ENCODE measurements at regions not wholly inside any gene's neighbourhood (a gene's known extent, or its start where the extent isn't known, plus 50 kb on each side); places are given as distances from the start of the nearest gene placed in this dataset.
A peak's percentile ranks its signal among the peaks of the same experiment; 100 is the strongest.

GRCh38 chr13:74927823-74928222 lies 554.1 kb downstream of the TBC1D4 start:
- H3K9me3 ChIP-seq (ENCODE audit: low read length): no peaks in the 10 kb centered on the region
- H3K36me3 ChIP-seq (ENCODE audit: insufficient read depth, low read length): no peaks in the 10 kb centered on the region
- H3K4me3 ChIP-seq (ENCODE audit: low read depth in 1 of 2, low read length in 2 of 2): no peak overlapping the region
- no peak overlapping the region for H3K27ac ChIP-seq (ENCODE audit: low read depth, low read length)
- H3K27me3 ChIP-seq (ENCODE audit: control insufficient read depth in 1 of 2, insufficient read depth in 2 of 2, low read length in 2 of 2): no peaks in the 10 kb centered on the region
- no peaks in the 10 kb centered on the region for H3K4me1 ChIP-seq (ENCODE audit: insufficient read depth, low read length)
- H3K9ac ChIP-seq (ENCODE audit: low read length): no peak overlapping the region

GRCh38 chr13:74922963-74923362 lies 559.0 kb downstream of the TBC1D4 start:
- H3K9me3 ChIP-seq (ENCODE audit: low read length): no peaks in the 10 kb centered on the region
- H3K4me3 ChIP-seq (ENCODE audit: low read depth in 1 of 2, low read length in 2 of 2): no peak overlapping the region

GRCh38 chr13:74921326-74921725 lies 560.6 kb downstream of the TBC1D4 start:
- no peak overlapping the region for H3K9ac ChIP-seq (ENCODE audit: low read length)
- no peak overlapping the region for H3K4me3 ChIP-seq (ENCODE audit: low read depth in 1 of 2, low read length in 2 of 2)
- no peaks in the 10 kb centered on the region for H3K36me3 ChIP-seq (ENCODE audit: insufficient read depth, low read length)
- no peaks in the 10 kb centered on the region for H3K9me3 ChIP-seq (ENCODE audit: low read length)
- no peaks in the 10 kb centered on the region for H3K4me1 ChIP-seq (ENCODE audit: insufficient read depth, low read length)
- no peaks in the 10 kb centered on the region for H3K27me3 ChIP-seq (ENCODE audit: control insufficient read depth in 1 of 2, insufficient read depth in 2 of 2, low read length in 2 of 2)
- H3K27ac ChIP-seq (ENCODE audit: low read depth, low read length): no peak overlapping the region

More at GRCh38 chr13:74922963-74923362, 559.0 kb downstream of the TBC1D4 start:
- Histone ChIP-seq H3K27me3 (ENCODE audit: control insufficient read depth in 1 of 2, insufficient read depth in 2 of 2, low read length in 2 of 2) (no peaks in the 10 kb centered on the region), H3K4me1 (ENCODE audit: insufficient read depth, low read length) (no peaks in the 10 kb centered on the region), H3K27ac (ENCODE audit: low read depth, low read length) (no peak overlapping the region), H3K9ac (ENCODE audit: low read length) (no peak overlapping the region), H3K36me3 (ENCODE audit: insufficient read depth, low read length) (no peaks in the 10 kb centered on the region)

GRCh38 chr13:74920920-74921319 lies 561.0 kb downstream of the TBC1D4 start:
- H3K9ac ChIP-seq (ENCODE audit: low read length): no peak overlapping the region
- H3K9me3 ChIP-seq (ENCODE audit: low read length): no peaks in the 10 kb centered on the region
- H3K27ac ChIP-seq (ENCODE audit: low read depth, low read length): no peak overlapping the region
- no peak overlapping the region for H3K4me3 ChIP-seq (ENCODE audit: low read depth in 1 of 2, low read length in 2 of 2)
- no peaks in the 10 kb centered on the region for H3K36me3 ChIP-seq (ENCODE audit: insufficient read depth, low read length)
- no peaks in the 10 kb centered on the region for H3K27me3 ChIP-seq (ENCODE audit: control insufficient read depth in 1 of 2, insufficient read depth in 2 of 2, low read length in 2 of 2)
- H3K4me1 ChIP-seq (ENCODE audit: insufficient read depth, low read length): no peaks in the 10 kb centered on the region

- H3K9me3 ChIP-seq (ENCODE audit: low read length): no peaks in the 10 kb centered on the region
- H3K4me3 ChIP-seq (ENCODE audit: low read depth in 1 of 2, low read length in 2 of 2): no peak overlapping the region
- H3K9ac ChIP-seq (ENCODE audit: low read length): peak overlapping the region; percentile 5
- no peaks in the 10 kb centered on the region for H3K4me1 ChIP-seq (ENCODE audit: insufficient read depth, low read length)
- H3K36me3 ChIP-seq (ENCODE audit: insufficient read depth, low read length): no peaks in the 10 kb centered on the region
- no peaks in the 10 kb centered on the region for H3K27me3 ChIP-seq (ENCODE audit: control insufficient read depth in 1 of 2, insufficient read depth in 2 of 2, low read length in 2 of 2)
- no peak overlapping the region for H3K27ac ChIP-seq (ENCODE audit: low read depth, low read length)
Measured at GRCh38 chr13:74920361-74920760, 561.6 kb downstream of the TBC1D4 start.

GRCh38 chr13:74919914-74920313 lies 562.1 kb downstream of the TBC1D4 start:
- Histone ChIP-seq H3K27me3 (ENCODE audit: control insufficient read depth in 1 of 2, insufficient read depth in 2 of 2, low read length in 2 of 2) (no peaks in the 10 kb centered on the region), H3K9ac (ENCODE audit: low read length) (no peak overlapping the region), H3K4me1 (ENCODE audit: insufficient read depth, low read length) (no peaks in the 10 kb centered on the region), H3K9me3 (ENCODE audit: low read length) (no peaks in the 10 kb centered on the region), H3K27ac (ENCODE audit: low read depth, low read length) (no peak overlapping the region), H3K4me3 (ENCODE audit: low read depth in 1 of 2, low read length in 2 of 2) (no peak overlapping the region), H3K36me3 (ENCODE audit: insufficient read depth, low read length) (no peaks in the 10 kb centered on the region)

- Histone ChIP-seq H3K9ac (ENCODE audit: low read length) (no peak overlapping the region), H3K9me3 (ENCODE audit: low read length) (no peaks in the 10 kb centered on the region), H3K27me3 (ENCODE audit: control insufficient read depth in 1 of 2, insufficient read depth in 2 of 2, low read length in 2 of 2) (no peaks in the 10 kb centered on the region), H3K4me1 (ENCODE audit: insufficient read depth, low read length) (no peaks in the 10 kb centered on the region), H3K36me3 (ENCODE audit: insufficient read depth, low read length) (no peaks in the 10 kb centered on the region), H3K27ac (ENCODE audit: low read depth, low read length) (no peak overlapping the region), H3K4me3 (ENCODE audit: low read depth in 1 of 2, low read length in 2 of 2) (no peak overlapping the region)
Measured at GRCh38 chr13:74912898-74913297, 569.1 kb downstream of the TBC1D4 start.

- no peaks in the 10 kb centered on the region for H3K36me3 ChIP-seq (ENCODE audit: insufficient read depth, low read length)
- H3K27ac ChIP-seq (ENCODE audit: low read depth, low read length): no peak overlapping the region
- H3K9ac ChIP-seq (ENCODE audit: low read length): no peak overlapping the region
- no peaks in the 10 kb centered on the region for H3K27me3 ChIP-seq (ENCODE audit: control insufficient read depth in 1 of 2, insufficient read depth in 2 of 2, low read length in 2 of 2)
- H3K4me3 ChIP-seq (ENCODE audit: low read depth in 1 of 2, low read length in 2 of 2): no peak overlapping the region
- no peaks in the 10 kb centered on the region for H3K9me3 ChIP-seq (ENCODE audit: low read length)
- no peaks in the 10 kb centered on the region for H3K4me1 ChIP-seq (ENCODE audit: insufficient read depth, low read length)
Measured at GRCh38 chr13:74910415-74910814, 571.6 kb downstream of the TBC1D4 start.

GRCh38 chr13:74907788-74908187 lies 574.2 kb downstream of the TBC1D4 start:
- no peak overlapping the region for H3K9ac ChIP-seq (ENCODE audit: low read length)
- H3K36me3 ChIP-seq (ENCODE audit: insufficient read depth, low read length): no peaks in the 10 kb centered on the region
- no peaks in the 10 kb centered on the region for H3K4me1 ChIP-seq (ENCODE audit: insufficient read depth, low read length)
- H3K27ac ChIP-seq (ENCODE audit: low read depth, low read length): no peak overlapping the region
- no peaks in the 10 kb centered on the region for H3K9me3 ChIP-seq (ENCODE audit: low read length)
- H3K27me3 ChIP-seq (ENCODE audit: control insufficient read depth in 1 of 2, insufficient read depth in 2 of 2, low read length in 2 of 2): no peaks in the 10 kb centered on the region
- H3K4me3 ChIP-seq (ENCODE audit: low read depth in 1 of 2, low read length in 2 of 2): no peak overlapping the region

GRCh38 chr13:74904556-74904955 lies 577.4 kb downstream of the TBC1D4 start:
- H3K4me1 ChIP-seq (ENCODE audit: insufficient read depth, low read length): no peaks in the 10 kb centered on the region
- no peak overlapping the region for H3K27ac ChIP-seq (ENCODE audit: low read depth, low read length)
- H3K4me3 ChIP-seq (ENCODE audit: low read depth in 1 of 2, low read length in 2 of 2): no peak overlapping the region
- H3K36me3 ChIP-seq (ENCODE audit: insufficient read depth, low read length): no peaks in the 10 kb centered on the region
- H3K9me3 ChIP-seq (ENCODE audit: low read length): no peaks in the 10 kb centered on the region
- no peak overlapping the region for H3K9ac ChIP-seq (ENCODE audit: low read length)
- no peaks in the 10 kb centered on the region for H3K27me3 ChIP-seq (ENCODE audit: control insufficient read depth in 1 of 2, insufficient read depth in 2 of 2, low read length in 2 of 2)

GRCh38 chr13:74895042-74895796 lies 586.8 kb downstream of the TBC1D4 start:
- no peak overlapping the region for H3K27ac ChIP-seq (ENCODE audit: low read depth, low read length)
- H3K36me3 ChIP-seq (ENCODE audit: insufficient read depth, low read length): no peaks in the 10 kb centered on the region
- H3K9me3 ChIP-seq (ENCODE audit: low read length): no peaks in the 10 kb centered on the region
- H3K4me3 ChIP-seq (ENCODE audit: low read depth in 1 of 2, low read length in 2 of 2): no peak overlapping the region
- no peak overlapping the region for H3K9ac ChIP-seq (ENCODE audit: low read length)
- no peaks in the 10 kb centered on the region for H3K27me3 ChIP-seq (ENCODE audit: control insufficient read depth in 1 of 2, insufficient read depth in 2 of 2, low read length in 2 of 2)
- no peaks in the 10 kb centered on the region for H3K4me1 ChIP-seq (ENCODE audit: insufficient read depth, low read length)

- H3K27ac ChIP-seq (ENCODE audit: low read depth, low read length): no peak overlapping the region
- no peaks in the 10 kb centered on the region for H3K9me3 ChIP-seq (ENCODE audit: low read length)
- no peak overlapping the region for H3K9ac ChIP-seq (ENCODE audit: low read length)
- H3K27me3 ChIP-seq (ENCODE audit: control insufficient read depth in 1 of 2, insufficient read depth in 2 of 2, low read length in 2 of 2): no peaks in the 10 kb centered on the region
- H3K4me3 ChIP-seq (ENCODE audit: low read depth in 1 of 2, low read length in 2 of 2): no peak overlapping the region
- H3K36me3 ChIP-seq (ENCODE audit: insufficient read depth, low read length): no peaks in the 10 kb centered on the region
- H3K4me1 ChIP-seq (ENCODE audit: insufficient read depth, low read length): no peaks in the 10 kb centered on the region
Measured at GRCh38 chr13:74892096-74892495, 589.9 kb downstream of the TBC1D4 start.
